Activated naive CD4-positive, alpha-beta T cell treated with anti-CD3 and anti-CD28 coated beads, Interleukin-2, amount 10 ng/mL, durations not matched to agents 7 days and 5 days (primary cell): ENCODE measurements at regions not wholly inside any gene's neighbourhood (a gene's known extent, or its start where the extent isn't known, plus 50 kb on each side); places are given as distances from the start of the nearest gene placed in this dataset.
"Not testable (repeated sequence)": the region's sequence is repeated elsewhere in the genome, so short reads cannot be mapped to it uniquely, and the experiment has no call there.

Source experiments
- CTCF ChIA-PET: fragments of 350-600 bp; sonication (Branson Sonifier 250); formaldehyde crosslinking; loops from one replicate; lab custom pipeline; 2021; ENCODE audit warnings: antibody characterized with exemption; lab: Charles Lee
- DNase-seq: peaks from one replicate; pipeline ENCODE4 v3.0.0-alpha.2; 2020
- H3K27ac Mint-ChIP-seq: one replicate; pipeline ENCODE4 v1.8.0; 2021; ENCODE audit warnings: mild to moderate bottlenecking, moderate library complexity, mixed read lengths
- H3K27me3 Mint-ChIP-seq: one replicate; pipeline ENCODE4 v1.8.0; 2021; ENCODE audit warnings: mild to moderate bottlenecking, mixed read lengths
- H3K36me3 Mint-ChIP-seq: one replicate; pipeline ENCODE4 v1.8.0; 2021; ENCODE audit warnings: mixed read lengths
- H3K4me1 Mint-ChIP-seq: one replicate; pipeline ENCODE4 v1.8.0; 2021; ENCODE audit warnings: mixed read lengths
- H3K4me3 Mint-ChIP-seq: one replicate; pipeline ENCODE4 v1.8.0; 2021; ENCODE audit warnings: mild to moderate bottlenecking, moderate library complexity, mixed read lengths
- H3K9me3 Mint-ChIP-seq: one replicate; pipeline ENCODE4 v1.8.0; 2021; ENCODE audit warnings: mixed read lengths

- no peak for DNase-seq
- Mint-ChIP-seq H3K27ac (no peak overlapping the region), H3K36me3 (no peaks in the 10 kb centered on the region), H3K4me1 (no peaks in the 10 kb centered on the region), H3K4me3 (no peak overlapping the region), H3K27me3 (no peaks in the 10 kb centered on the region), H3K9me3 (peaks cover 1% of the 10 kb centered on the region)
- CTCF ChIA-PET = no interaction called here
Measured at GRCh38 chr4:170522427-170522970, 432.7 kb upstream of the AADAT start.

- Mint-ChIP-seq H3K9me3 (peaks cover 2% of the 10 kb centered on the region), H3K27ac (no peak overlapping the region), H3K27me3 (no peaks in the 10 kb centered on the region), H3K4me1 (no peaks in the 10 kb centered on the region), H3K36me3 (no peaks in the 10 kb centered on the region), H3K4me3 (no peak overlapping the region)
- CTCF ChIA-PET = no interaction called here
- DNase-seq = no peak
Measured at GRCh38 chr4:170497689-170498088, 407.9 kb upstream of the AADAT start.

- no peaks in the 10 kb centered on the region for H3K36me3 Mint-ChIP-seq
- no peak overlapping the region for H3K27ac Mint-ChIP-seq
- no peaks in the 10 kb centered on the region for H3K4me1 Mint-ChIP-seq
- no peaks in the 10 kb centered on the region for H3K27me3 Mint-ChIP-seq
- peak; percentile 20 for DNase-seq
- peak overlapping the region; percentile 52 for H3K4me3 Mint-ChIP-seq
- peaks cover 2% of the 10 kb centered on the region for H3K9me3 Mint-ChIP-seq
- CTCF ChIA-PET = no interaction called here
Measured at GRCh38 chr4:170497112-170497511, 407.4 kb upstream of the AADAT start.

- CTCF ChIA-PET = no interaction called here
- Mint-ChIP-seq H3K27me3 (no peaks in the 10 kb centered on the region), H3K4me3 (no peak overlapping the region), H3K27ac (no peak overlapping the region), H3K36me3 (no peaks in the 10 kb centered on the region), H3K9me3 (no peaks in the 10 kb centered on the region), H3K4me1 (no peaks in the 10 kb centered on the region)
- DNase-seq = no peak
Measured at GRCh38 chr4:170491981-170492380, 402.2 kb upstream of the AADAT start.

GRCh38 chr4:170476351-170476750, 386.6 kb upstream of the AADAT start:
- CTCF ChIA-PET = no interaction called here

GRCh38 chr4:170465429-170465828, 375.7 kb upstream of the AADAT start:
- CTCF ChIA-PET = interaction anchor here (0.6 kb wide), 1 partner anchor 8 kb away, joined by 3 read pairs; no protein-coding TSS in a partner anchor
- no peak overlapping the region for H3K27ac Mint-ChIP-seq
- no peaks in the 10 kb centered on the region for H3K4me1 Mint-ChIP-seq
- no peaks in the 10 kb centered on the region for H3K36me3 Mint-ChIP-seq
- no peak overlapping the region for H3K4me3 Mint-ChIP-seq
- H3K9me3 Mint-ChIP-seq = peaks cover 3% of the 10 kb centered on the region
- DNase-seq = no peak
- no peaks in the 10 kb centered on the region for H3K27me3 Mint-ChIP-seq

More at GRCh38 chr4:170476351-170476750, 386.6 kb upstream of the AADAT start:
- H3K36me3 Mint-ChIP-seq = no peaks in the 10 kb centered on the region
- H3K4me3 Mint-ChIP-seq = no peak overlapping the region
- H3K27ac Mint-ChIP-seq = no peak overlapping the region
- H3K4me1 Mint-ChIP-seq = no peaks in the 10 kb centered on the region
- no peaks in the 10 kb centered on the region for H3K27me3 Mint-ChIP-seq
- H3K9me3 Mint-ChIP-seq = no peaks in the 10 kb centered on the region
- no peak for DNase-seq

GRCh38 chr4:170464614-170465197, 374.9 kb upstream of the AADAT start:
- peaks cover 3% of the 10 kb centered on the region for H3K9me3 Mint-ChIP-seq
- DNase-seq = no peak
- H3K27me3 Mint-ChIP-seq = no peaks in the 10 kb centered on the region
- H3K4me3 Mint-ChIP-seq = no peak overlapping the region
- CTCF ChIA-PET = no interaction called here
- H3K36me3 Mint-ChIP-seq = no peaks in the 10 kb centered on the region
- H3K27ac Mint-ChIP-seq = no peak overlapping the region
- no peaks in the 10 kb centered on the region for H3K4me1 Mint-ChIP-seq

- Mint-ChIP-seq H3K4me3 (no peak overlapping the region), H3K4me1 (no peaks in the 10 kb centered on the region), H3K27me3 (no peaks in the 10 kb centered on the region), H3K9me3 (peaks cover 4% of the 10 kb centered on the region), H3K36me3 (no peaks in the 10 kb centered on the region), H3K27ac (no peak overlapping the region)
- no peak for DNase-seq
- CTCF ChIA-PET = no interaction called here
Measured at GRCh38 chr4:170446782-170447181, 357.0 kb upstream of the AADAT start.

GRCh38 chr4:170441146-170441545, 351.4 kb upstream of the AADAT start:
- DNase-seq, H3K27me3 Mint-ChIP-seq, H3K4me3 Mint-ChIP-seq, CTCF ChIA-PET, H3K36me3 Mint-ChIP-seq, H3K9me3 Mint-ChIP-seq, H3K27ac Mint-ChIP-seq, H3K4me1 Mint-ChIP-seq: not testable (repeated sequence)

- H3K9me3 Mint-ChIP-seq = peaks cover 6% of the 10 kb centered on the region
- CTCF ChIA-PET = no interaction called here
- H3K4me3 Mint-ChIP-seq = no peak overlapping the region
- H3K4me1 Mint-ChIP-seq = no peaks in the 10 kb centered on the region
- H3K36me3 Mint-ChIP-seq = no peaks in the 10 kb centered on the region
- H3K27ac Mint-ChIP-seq = no peak overlapping the region
- H3K27me3 Mint-ChIP-seq = no peaks in the 10 kb centered on the region
- no peak for DNase-seq
Measured at GRCh38 chr4:170428929-170429328, 339.2 kb upstream of the AADAT start.

- CTCF ChIA-PET = no interaction called here
- no peaks in the 10 kb centered on the region for H3K27me3 Mint-ChIP-seq
- no peaks in the 10 kb centered on the region for H3K4me1 Mint-ChIP-seq
- DNase-seq = no peak
- H3K9me3 Mint-ChIP-seq = peaks cover under 1% of the 10 kb centered on the region
- no peak overlapping the region for H3K27ac Mint-ChIP-seq
- H3K36me3 Mint-ChIP-seq = no peaks in the 10 kb centered on the region
- no peak overlapping the region for H3K4me3 Mint-ChIP-seq
Measured at GRCh38 chr4:170425521-170426143, 335.9 kb upstream of the AADAT start.

- H3K36me3 Mint-ChIP-seq = no peaks in the 10 kb centered on the region
- H3K4me1 Mint-ChIP-seq = no peaks in the 10 kb centered on the region
- no peak overlapping the region for H3K4me3 Mint-ChIP-seq
- no peaks in the 10 kb centered on the region for H3K9me3 Mint-ChIP-seq
- no peak overlapping the region for H3K27ac Mint-ChIP-seq
- DNase-seq = no peak
- CTCF ChIA-PET = no interaction called here
- H3K27me3 Mint-ChIP-seq = no peaks in the 10 kb centered on the region
Measured at GRCh38 chr4:170425040-170425439, 335.3 kb upstream of the AADAT start.

- CTCF ChIA-PET = no interaction called here
- no peaks in the 10 kb centered on the region for H3K4me1 Mint-ChIP-seq
- no peaks in the 10 kb centered on the region for H3K9me3 Mint-ChIP-seq
- H3K27ac Mint-ChIP-seq = no peak overlapping the region
- H3K36me3 Mint-ChIP-seq = no peaks in the 10 kb centered on the region
- no peak overlapping the region for H3K4me3 Mint-ChIP-seq
- no peaks in the 10 kb centered on the region for H3K27me3 Mint-ChIP-seq
- DNase-seq = no peak
Measured at GRCh38 chr4:170423137-170423536, 333.4 kb upstream of the AADAT start.

- DNase-seq = no peak
- Mint-ChIP-seq H3K4me3 (no peak overlapping the region), H3K27ac (no peak overlapping the region), H3K4me1 (no peaks in the 10 kb centered on the region), H3K36me3 (no peaks in the 10 kb centered on the region), H3K27me3 (no peaks in the 10 kb centered on the region), H3K9me3 (no peaks in the 10 kb centered on the region)
- CTCF ChIA-PET = no interaction called here
Measured at GRCh38 chr4:170420255-170420693, 330.5 kb upstream of the AADAT start.

- no peak overlapping the region for H3K27ac Mint-ChIP-seq
- H3K9me3 Mint-ChIP-seq = peaks cover 2% of the 10 kb centered on the region
- DNase-seq = no peak
- CTCF ChIA-PET = no interaction called here
- no peak overlapping the region for H3K4me3 Mint-ChIP-seq
- no peaks in the 10 kb centered on the region for H3K27me3 Mint-ChIP-seq
- no peaks in the 10 kb centered on the region for H3K36me3 Mint-ChIP-seq
- H3K4me1 Mint-ChIP-seq = no peaks in the 10 kb centered on the region
Measured at GRCh38 chr4:170414961-170415360, 325.2 kb upstream of the AADAT start.
